HL-60/S4 treated with phorbol 12-myristate 13-acetate at 8.2 ng/mL for 4 days and 3 days (cell line): ENCODE measurements at regions not wholly inside any gene's neighbourhood (a gene's known extent, or its start where the extent isn't known, plus 50 kb on each side); places are given as distances from the start of the nearest gene placed in this dataset.

Source experiments
- in situ Hi-C: fragments of 300-500 bp; cut with MboI; formaldehyde crosslinking; loops from 2 replicates; pipeline ENCODE4 v1.15.0; 2022; ENCODE audit warnings: low sequenced_read_pairs

DNA sequence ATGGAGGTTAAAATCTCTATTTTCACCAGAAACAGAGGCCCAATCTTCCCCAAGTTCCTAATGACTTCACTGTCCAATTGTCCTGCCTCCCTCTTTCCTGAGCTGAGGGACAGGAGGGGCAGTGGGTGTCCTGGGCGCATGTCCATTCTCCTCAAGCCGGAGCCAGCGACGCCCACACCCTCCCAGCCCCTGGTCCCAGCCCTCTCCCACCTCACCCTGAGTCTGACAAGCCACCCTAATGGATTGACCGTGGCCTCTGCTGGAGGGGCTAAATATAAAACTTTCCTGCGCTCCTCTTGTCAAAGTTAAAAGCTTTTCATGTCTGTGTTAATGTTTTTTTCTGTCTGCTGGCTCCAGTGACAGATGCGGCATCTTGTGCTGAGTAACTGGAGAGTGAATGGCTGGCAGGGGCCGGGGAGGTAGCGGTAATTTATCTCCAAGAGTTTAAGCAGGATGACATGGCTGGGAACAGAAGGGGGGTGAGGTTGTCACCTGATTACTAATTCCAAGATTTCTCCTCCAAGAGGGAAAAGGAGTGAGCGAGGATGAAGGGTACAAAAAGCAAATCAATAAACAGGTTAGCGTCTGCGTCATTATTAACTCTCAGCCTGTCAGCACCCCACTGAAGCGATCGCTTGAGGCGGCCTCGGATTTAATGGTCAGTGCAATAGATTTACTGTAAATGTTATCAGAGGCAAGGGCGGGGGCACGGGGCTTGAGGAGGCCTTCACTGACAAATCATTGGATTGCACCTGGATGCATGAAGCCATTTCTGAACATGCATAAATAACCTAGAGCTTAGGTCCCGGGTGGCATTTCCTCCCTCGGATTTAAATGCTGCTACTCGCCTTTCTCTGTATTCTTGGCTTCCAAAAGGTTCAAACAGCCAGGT, 118.1 kb upstream of the MAFB start:
- in situ Hi-C loops: no loop called here

DNA sequence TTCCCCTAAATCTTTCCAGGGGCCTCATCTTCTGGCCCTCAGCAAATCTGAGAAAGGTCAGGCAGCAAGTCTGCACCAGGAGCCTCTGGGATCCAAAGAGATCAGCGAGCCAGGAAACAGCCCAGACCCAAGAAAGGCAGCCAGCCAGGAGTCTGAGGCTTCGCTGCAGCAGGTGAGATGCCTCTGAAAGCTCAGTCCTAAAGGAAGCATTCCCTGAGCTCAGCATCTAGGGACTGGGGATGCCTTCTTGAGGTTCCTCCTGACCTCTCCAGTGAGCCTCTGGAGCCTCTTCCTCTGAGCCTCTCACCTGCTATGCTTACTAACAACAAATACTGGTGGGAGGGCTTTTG, 118.8 kb upstream of the MAFB start:
- in situ Hi-C loops: no loop called here

DNA sequence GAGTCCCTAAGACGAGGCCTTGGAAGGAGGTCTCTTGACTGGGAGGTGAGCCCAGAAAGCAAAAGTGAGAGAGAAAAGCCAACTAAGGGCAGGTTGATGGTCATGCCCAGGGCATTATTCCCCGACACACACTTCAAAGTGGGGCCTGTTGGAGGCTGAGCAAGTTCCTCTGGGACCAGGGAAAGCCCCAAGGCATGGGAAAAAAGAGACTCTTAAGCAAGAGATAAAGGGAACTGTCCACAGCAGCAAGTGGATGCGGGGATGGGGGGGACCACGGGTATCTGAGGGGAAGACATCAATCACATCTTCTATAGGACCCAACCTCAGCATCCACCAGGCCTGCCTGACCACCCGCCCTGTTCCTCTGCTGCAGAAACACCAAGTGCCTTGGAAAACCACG, 119.9 kb upstream of the MAFB start:
- in situ Hi-C loops: no loop called here

DNA sequence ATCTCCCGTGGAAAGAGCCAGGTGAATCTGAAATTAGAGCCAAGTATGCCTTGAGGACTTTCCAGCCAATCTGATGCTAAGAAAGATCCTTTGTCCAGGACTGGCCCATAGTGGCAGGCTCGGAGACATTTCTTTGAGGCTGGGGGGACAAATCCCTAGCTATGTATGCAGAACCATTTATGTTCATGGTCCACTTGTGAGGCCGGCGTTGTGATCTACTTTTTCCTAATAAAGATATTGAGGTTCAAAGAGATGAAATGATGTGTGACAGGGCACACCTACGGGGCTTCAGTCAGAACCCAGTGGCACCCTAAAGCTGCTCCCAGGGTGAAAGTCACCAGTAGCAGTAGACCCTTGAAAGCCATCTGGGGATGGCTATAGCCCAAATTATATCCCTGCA, 120.3 kb upstream of the MAFB start:
- in situ Hi-C loops: no loop called here

DNA sequence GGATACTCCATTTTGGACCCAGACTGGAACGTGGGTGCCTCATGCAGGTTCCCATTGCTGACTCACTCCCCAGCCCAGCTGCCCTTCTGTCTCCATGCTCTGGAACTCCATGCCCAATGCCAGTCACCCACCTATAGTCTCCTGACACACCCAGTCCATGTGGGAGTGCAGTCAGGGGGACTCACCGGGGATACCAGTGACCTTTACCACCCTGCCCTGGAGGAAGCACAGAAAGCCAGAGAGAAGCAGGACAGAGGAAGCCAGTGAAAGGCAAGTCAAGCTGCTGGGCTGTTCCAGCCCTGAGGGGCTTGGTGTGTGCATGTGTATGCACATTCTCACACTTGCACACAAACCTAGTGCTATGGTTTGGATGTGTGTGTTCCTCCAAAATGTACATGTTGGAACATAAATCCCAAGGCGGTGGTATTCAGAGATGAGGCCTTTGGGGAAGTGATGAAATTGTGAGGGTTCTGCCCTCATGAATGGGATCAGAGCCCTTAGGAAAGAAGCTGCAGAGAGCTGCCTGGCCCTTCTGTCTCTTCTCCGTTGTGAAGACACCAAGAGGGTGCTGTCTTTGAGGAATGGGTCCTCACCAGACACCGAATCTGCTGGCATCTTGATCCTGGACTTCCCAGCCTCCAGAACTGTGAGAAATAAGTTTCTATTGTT, 121.4 kb upstream of the MAFB start:
- in situ Hi-C loops: no loop called here

DNA sequence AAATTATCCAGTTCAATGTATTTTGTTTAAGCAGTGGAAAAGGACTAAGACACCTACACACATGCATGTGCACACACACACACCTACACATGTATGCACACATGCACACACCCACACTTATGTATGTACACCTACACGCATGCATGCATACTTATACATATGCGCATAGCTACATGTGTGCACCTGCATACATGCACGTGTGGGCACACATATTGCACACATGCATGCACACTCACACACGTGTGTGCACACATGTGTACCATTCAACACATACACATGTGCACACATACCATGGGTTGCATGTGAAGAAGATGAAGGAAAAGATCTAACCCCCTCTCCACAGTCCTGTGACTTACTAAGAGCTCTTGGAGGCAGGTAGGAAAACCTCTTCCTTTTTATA, 122.0 kb upstream of the MAFB start:
- in situ Hi-C loops: no loop called here

DNA sequence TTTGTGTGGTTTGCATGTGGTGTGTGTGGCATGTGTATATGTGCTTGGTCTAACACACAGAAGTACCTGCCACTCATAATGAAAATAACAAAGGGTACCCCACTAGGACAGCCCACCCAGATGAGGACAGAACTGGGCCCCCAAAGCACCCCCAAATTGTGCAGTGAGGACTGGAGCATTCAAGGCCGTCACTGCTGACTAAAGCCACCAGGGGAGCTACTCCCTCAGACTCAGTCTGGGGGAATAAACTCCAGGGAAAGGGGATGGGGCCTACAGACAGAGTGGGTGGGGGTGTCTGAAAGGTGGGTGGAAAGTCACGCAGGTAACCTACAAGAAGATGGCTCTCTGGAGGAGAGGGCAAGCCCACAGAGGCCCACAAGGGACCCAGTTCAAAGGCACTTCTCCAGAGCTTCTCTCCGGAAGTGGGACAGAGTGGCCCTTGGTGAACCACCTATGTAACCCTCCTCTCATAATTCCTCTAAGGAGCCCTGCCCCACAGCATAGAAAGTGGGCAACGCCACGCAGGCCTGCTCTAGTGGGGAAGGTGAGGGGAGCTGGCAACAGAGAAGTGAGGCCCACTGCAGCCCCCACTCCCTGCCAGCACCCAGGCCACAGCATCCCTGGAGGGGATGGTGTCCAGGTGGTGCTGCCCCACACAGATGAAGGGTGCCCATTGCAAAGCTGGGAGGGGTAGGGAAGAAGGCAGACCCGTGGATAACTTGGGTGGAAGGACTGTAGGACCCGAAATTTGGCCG, 122.8 kb upstream of the MAFB start:
- in situ Hi-C loops: no loop called here

DNA sequence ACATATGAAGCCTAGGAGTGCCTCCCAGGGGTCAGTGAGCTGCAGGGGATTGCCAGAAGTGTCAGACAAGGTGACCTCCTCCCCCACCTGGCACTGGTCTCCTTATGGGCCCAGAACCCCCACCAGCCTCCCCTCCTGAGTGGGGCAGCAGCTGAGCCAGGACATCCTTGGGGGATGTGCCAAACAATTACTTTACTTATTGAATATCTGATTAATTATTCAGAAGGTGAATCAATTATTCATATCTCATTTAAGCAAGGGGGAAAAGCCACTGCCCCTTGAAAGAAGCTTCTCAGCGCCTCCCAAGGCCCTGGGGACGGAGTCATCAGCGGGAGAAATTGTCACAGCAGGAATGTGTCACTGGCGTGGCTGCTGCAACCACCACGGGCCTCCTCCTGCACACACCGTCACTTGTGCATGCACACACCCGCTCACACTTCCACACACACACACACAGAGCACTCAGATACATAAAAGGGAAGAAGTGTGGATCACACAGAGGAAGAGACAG, 123.4 kb upstream of the MAFB start:
- in situ Hi-C loops: no loop called here

DNA sequence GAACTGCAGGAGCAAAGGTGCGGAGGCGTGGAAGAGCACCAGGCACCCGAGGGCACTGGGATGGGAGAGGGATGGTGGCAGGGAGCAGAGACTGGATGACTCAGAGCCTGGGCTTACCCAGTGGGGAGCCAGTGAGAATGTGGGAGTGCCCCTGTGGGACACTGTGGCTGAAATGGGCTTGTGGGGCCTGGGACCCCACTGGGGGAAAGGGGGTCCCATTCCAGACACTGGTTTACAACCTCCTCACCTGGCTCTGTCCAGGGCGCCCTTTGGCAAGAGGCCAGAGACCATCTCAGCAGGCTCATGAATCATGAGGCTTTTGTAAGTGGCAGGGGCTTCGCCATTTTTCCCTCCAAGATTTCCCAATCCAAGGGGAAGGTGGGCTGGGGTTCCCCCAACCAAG, 124.0 kb upstream of the MAFB start:
- in situ Hi-C loops: no loop called here

DNA sequence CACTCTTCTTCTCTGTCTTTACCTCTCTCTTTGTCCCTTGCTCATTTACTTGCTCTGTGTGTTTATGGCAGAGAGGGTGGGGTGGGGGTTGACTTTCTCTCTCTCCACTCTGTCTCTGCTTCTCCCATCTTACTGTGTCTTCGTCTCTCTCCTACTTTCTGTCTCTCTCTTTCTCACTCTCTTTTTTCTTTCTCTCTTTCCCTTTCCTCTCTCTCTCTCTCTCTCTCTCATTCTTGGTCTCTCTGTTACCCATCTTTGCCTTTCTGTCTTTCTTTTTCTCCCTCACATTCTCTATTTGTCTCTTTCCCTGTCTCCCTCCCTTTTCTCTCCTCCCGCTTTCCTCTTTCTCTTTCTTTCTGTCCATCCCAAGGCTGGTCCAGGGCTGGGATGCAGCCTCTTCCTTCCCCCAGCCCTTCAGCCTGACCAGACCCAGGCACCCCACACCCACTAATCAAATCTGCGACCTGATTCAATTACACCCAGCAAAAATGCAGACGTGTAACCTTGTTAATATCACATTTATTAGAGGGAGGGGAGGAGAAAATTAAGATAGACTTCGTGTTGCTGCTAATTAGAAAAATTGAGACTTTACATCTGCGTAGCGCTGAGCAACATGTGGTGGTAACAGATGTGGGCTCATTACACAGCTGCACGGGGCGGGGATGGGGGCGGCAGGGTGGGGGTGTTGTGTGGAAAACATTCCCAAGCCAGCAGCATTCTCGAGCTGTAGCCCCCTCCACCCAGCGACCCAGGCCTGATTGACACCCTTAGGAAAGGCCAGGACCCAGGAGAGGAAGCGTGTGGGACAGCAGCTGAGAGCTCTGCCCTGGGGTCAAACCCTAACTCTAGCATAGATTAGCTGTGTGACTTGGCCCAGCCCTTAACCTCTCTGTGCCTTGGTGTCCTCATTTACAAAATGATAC, 124.9 kb upstream of the MAFB start:
- in situ Hi-C loops: no loop called here

DNA sequence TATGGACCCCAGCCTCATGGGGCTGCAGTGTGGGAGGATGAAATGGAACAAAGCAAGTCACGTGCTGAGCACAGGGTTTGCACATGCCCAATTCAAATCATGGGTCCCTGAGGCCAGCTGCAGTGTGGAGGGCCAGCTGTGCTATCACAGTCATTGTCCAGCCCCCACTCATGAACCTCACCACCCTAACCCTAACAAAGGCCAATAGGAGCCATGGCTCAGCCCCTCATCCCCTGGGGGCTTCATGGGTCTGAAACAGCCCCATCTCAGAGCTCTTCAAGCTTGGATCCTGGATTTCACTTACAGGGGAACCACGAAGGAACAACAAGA, 125.6 kb upstream of the MAFB start:
- in situ Hi-C loops: no loop called here

DNA sequence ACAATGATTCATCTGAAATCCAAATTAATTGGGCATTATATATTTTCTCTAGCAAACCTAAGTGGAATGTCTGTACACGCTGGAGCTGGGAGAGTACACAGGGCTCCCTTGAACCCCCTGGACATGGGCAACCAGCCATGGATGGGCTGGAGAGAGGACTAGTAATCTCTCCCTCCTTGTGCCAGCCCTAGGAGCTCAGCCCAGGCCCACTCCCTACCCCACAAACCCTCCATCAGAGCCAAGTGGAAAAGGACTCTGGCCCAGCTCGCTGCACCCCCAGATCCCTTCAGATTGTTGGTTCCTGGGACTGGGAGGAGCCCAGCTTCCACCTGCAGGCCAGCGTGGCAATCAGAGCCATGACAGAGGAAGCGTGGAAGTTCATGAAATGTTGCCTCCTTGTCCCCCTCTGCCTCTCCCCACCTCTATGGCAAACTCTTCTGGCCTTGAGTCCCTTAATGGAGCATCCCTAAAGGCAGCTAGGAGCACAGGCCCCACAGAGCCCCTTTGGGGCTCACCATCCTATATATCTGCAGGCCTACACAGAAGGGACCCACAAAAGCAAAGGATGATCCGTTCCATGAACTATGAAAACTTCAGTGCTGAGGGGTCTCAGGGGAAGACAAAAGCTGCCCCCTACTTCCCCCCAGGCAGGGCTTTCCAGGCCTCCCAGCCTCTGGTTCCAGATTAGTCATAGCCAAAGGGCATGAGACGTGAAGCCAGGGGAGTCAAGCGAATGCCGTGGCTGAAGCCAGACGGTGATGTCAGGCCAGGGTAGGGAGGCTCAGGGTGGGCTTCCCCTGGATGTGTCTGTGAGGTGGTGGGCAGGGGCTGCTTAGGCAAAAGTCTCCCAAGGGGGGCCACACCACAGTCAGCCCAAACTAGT, 126.4 kb upstream of the MAFB start:
- in situ Hi-C loops: no loop called here

DNA sequence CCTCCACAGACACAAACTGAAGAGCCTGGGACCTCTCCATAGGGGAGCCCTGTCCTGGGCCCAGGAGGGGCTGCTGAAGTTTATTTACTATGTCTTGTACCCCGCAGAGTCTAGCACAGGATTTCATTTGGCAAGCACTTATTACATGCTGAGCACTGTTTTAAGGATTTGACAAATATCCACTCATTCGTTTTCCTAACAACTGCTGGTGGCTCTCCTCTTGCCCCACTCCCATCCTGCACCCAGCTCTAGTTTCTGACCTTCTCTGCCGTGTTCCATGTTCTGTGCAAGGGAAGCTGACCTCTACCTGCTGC, 127.0 kb upstream of the MAFB start:
- in situ Hi-C loops: no loop called here

DNA sequence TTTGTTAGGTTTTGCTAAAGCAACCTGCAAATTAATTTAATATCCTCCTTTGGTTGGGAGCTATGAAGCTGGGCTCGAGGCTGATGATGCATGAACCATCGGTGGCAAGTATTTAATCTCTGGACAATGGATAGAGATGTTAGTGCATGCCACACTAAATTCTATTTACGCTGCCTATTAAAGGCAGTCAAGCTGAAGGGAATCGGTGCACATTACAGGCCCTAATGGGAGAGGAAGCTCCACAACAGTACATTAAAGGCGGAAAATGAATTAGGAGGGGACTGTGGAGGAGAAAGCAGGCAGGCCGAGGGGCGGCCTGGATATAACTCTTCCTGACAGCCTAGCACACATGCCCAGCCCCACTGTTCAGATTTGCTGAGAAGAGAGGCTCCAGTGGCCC, 132.4 kb upstream of the MAFB start:
- in situ Hi-C loops: no loop called here

DNA sequence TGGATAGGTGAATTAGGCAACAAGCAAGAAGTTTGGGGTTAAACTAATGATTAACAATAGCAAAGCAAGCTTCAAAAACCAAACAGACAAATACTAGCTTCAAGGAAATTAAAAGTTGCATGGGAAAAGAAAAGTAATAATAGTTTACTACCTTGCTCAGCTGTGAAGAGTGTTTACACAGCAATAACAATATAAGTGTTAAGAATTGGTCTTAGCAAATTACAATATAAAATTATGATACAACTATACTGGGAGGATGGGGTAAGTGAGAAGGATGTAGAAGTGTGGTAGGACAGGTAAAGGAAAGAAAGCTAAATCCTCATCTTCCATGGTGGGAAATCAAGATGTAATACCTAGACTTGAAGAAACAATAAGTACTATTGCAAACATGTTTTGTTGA, 137.7 kb upstream of the MAFB start:
- in situ Hi-C loops: no loop called here

DNA sequence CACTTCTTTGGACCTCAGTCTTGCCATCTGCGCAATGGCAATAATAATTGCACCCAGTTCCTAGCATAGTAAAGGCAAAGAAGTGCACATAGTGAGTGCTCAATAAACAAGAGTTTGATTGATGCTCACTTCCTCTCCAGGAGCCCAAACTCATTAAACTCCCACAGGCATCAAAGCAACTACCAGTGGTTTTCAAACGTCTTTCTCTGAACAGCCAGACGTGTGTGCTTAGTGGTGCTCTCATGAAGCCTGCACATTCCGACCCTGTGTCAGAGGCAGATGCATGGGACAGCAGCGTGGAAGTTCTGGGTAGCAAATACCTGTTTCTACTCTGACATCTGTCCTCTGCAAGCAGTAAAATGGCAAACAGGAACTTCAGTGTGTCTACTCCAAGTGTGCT, 146.3 kb upstream of the MAFB start:
- in situ Hi-C loops: no loop called here

DNA sequence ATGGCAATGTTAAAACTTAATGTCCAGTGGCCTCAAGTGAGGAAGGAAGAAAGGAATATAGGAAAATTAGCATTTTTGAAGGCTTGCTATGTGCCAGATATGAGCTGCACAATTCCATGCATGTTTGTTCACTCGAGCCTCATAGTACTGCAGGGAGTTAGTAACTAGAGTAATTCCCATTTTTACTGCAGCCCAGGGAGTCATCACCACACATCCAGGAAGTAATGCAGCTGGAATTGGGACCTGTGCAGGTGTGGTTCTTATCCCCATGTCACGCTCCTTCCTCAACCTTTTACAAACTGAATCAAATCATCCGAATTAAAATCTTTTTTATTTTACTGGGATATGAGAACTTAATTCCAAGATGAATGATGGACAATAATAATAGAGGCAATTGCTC, 149.5 kb upstream of the MAFB start:
- in situ Hi-C loops: no loop called here

DNA sequence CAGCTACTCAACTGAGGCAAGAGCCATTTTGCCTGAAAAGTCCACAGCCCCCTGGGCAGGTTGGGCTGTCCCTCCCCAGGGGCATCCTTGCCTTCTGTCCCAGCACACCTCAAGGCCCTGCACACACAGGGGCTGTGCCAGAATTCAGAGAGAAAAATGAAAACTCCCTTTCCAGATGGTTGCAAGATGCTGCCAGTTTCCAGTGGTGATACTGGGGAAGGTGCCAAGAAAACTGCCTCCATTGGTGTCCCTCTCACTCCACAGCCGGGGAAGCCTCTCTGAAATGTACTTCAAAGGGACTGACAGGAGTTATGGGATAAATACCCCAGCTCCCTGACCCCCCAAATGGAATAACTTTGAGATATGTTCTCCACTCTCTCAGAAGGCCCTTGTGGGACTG, 154.2 kb upstream of the MAFB start:
- in situ Hi-C loops: no loop called here

DNA sequence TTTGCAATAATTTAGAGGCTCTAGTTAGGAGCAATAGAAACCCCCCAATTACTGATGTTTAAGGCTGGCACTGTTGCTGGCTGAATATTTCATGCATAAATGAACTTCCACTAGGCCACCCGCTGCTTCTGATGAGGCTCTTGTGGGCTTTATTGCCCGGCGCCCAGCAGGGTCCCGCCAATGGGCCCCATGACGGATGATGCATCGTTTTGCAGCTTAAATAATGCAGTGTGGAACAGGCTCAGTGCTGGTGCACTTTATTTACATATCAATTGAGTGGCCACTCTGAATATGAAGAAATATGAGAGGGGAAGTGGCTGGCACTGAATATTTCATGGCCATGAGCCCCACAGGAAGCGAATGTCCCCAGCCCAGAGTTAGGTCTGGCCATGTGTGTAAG, 155.3 kb upstream of the MAFB start:
- in situ Hi-C loops: no loop called here

DNA sequence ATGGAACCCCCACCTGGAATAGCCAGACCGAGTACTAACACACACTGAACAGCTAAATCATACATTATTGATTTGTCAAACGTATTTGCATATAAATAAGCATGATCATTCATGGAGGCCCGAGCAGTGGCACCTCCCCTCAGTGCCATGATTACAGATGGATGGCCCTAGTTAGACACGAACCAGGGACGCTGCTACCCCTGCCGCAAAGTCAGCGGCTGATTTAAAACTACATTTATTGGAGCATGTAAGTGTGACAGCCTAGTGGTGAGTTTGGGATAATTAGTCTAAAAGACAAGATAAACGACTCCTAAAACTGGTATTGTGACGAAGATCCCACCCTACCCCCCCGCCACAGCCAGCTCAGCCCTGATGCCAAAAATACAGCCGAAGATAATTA, 159.1 kb upstream of the MAFB start:
- in situ Hi-C loops: no loop called here
